Hepatocyte (in vitro differentiated cells): ENCODE measurements at regions not wholly inside any gene's neighbourhood (a gene's known extent, or its start where the extent isn't known, plus 50 kb on each side); places are given as distances from the start of the nearest gene placed in this dataset.

Experiments used
- DNase-seq: peaks from one replicate; pipeline ENCODE4 v3.0.0-alpha.2; 2016; ENCODE audit warnings: low spot score
- H2AFZ ChIP-seq: fragments of 200-600 bp; sonication (generic); 2 replicates; pipeline ENCODE4 v1.6.0; 2016; ENCODE audit warnings: antibody characterized with exemption, mild to moderate bottlenecking
- H3K27ac ChIP-seq: fragments of 200-600 bp; sonication (generic); 2 replicates; pipeline ENCODE4 v1.5.1; 2016; ENCODE audit warnings: mild to moderate bottlenecking
- H3K27me3 ChIP-seq: fragments of 200-600 bp; sonication (generic); 2 replicates; pipeline ENCODE4 v1.6.1; 2016
- H3K36me3 ChIP-seq: fragments of 200-600 bp; sonication (generic); replicated peaks from 2 replicates; pipeline ENCODE4 v1.5.1; 2016; ENCODE audit warnings: low read depth; ENCODE audit not compliant: insufficient read depth
- H3K4me1 ChIP-seq: fragments of 200-600 bp; sonication (generic); 2 replicates; pipeline ENCODE4 v1.5.1; 2016; ENCODE audit warnings: mild to moderate bottlenecking, moderate library complexity; ENCODE audit not compliant: insufficient read depth
- H3K4me2 ChIP-seq: fragments of 200-600 bp; sonication (generic); 2 replicates; pipeline ENCODE4 v1.6.0; 2016
- H3K4me3 ChIP-seq: fragments of 200-600 bp; sonication (generic); 2 replicates; pipeline ENCODE4 v1.5.1; 2016; ENCODE audit warnings: mild to moderate bottlenecking
- H3K79me2 ChIP-seq: fragments of 200-600 bp; sonication (generic); 2 replicates; pipeline ENCODE4 v1.6.0; 2017; ENCODE audit warnings: mild to moderate bottlenecking
- H3K9me2 ChIP-seq: fragments of 200-600 bp; sonication (generic); replicated peaks from 2 replicates; pipeline ENCODE4 v1.6.0; 2017; ENCODE audit warnings: mild to moderate bottlenecking; ENCODE audit not compliant: insufficient read depth
- H3K9me3 ChIP-seq: fragments of 200-600 bp; sonication (generic); 2 replicates; pipeline ENCODE4 v1.5.1; 2016; ENCODE audit warnings: low read depth, mild to moderate bottlenecking
- H4K20me1 ChIP-seq: fragments of 200-600 bp; sonication (generic); 2 replicates; pipeline ENCODE4 v1.6.0; 2016; ENCODE audit warnings: mild to moderate bottlenecking; ENCODE audit not compliant: insufficient read depth, poor library complexity, severe bottlenecking
- EZH2 ChIP-seq: fragments of 200-600 bp; sonication (generic); IDR thresholded peaks from 2 replicates; pipeline ENCODE4 v1.6.1; 2016; ENCODE audit warnings: antibody characterized with exemption, mild to moderate bottlenecking, borderline replicate concordance
- EZH2phosphoT487 ChIP-seq: fragments of 200-600 bp; sonication (generic); IDR thresholded peaks from one replicate; pipeline ENCODE4 v1.6.1; 2018; ENCODE audit warnings: antibody characterized with exemption, mild to moderate bottlenecking, low read depth, moderate library complexity; ENCODE audit not compliant: unreplicated experiment, severe bottlenecking
- WGBS: methylation state at CpG from one replicate; pipeline ENCODE4 v1.1.6; 2016; ENCODE audit warnings: low lambda C conversion rate; ENCODE audit errors: missing lambda C conversion rate; 5-methylcytosine and 5-hydroxymethylcytosine counted together
- TF ChIP-seq, protein P1 (sequence below): fragments of 200-600 bp; sonication (generic); IDR thresholded peaks from 2 replicates; pipeline ENCODE4 v1.5.1; 2016; ENCODE audit warnings: antibody characterized with exemption, mild to moderate bottlenecking; ENCODE audit not compliant: poor library complexity

DNA sequence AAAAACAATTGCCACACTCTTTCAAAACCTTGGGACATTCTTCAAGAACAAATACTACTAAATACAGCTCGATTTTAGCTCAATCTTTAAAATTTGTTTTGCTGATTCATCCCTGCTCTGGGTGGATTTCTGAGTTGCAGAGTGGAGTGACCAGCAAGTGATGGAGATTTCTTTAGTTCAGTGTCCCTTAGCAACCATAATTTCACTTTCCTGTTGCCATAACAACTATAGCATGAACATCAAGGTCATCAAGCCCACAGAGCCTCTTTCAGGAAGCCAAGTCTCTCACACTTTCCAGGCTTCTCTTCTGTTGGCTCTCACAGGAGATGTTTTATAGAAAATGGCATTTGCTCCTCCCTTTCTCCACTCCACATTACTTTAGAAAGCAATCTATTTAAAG is 597.2 kb upstream of the ADAMTS9 start:
- Histone ChIP-seq H3K36me3 (no peaks in the 10 kb centered on the region), H3K9me2 (no peaks in the 10 kb centered on the region), H3K9me3 (no peaks in the 10 kb centered on the region), H4K20me1 (no peaks in the 10 kb centered on the region), H3K4me3 (no peak overlapping the region), H3K4me1 (no peaks in the 10 kb centered on the region), H3K27me3 (no peaks in the 10 kb centered on the region), H3K4me2 (no peak overlapping the region), H2AFZ (no peak overlapping the region), H3K27ac (no peak overlapping the region), H3K79me2 (no peaks in the 10 kb centered on the region)
- 33% methylated on average over 1 of the region's 1 CpG for WGBS
- TF ChIP-seq, protein P1, sequence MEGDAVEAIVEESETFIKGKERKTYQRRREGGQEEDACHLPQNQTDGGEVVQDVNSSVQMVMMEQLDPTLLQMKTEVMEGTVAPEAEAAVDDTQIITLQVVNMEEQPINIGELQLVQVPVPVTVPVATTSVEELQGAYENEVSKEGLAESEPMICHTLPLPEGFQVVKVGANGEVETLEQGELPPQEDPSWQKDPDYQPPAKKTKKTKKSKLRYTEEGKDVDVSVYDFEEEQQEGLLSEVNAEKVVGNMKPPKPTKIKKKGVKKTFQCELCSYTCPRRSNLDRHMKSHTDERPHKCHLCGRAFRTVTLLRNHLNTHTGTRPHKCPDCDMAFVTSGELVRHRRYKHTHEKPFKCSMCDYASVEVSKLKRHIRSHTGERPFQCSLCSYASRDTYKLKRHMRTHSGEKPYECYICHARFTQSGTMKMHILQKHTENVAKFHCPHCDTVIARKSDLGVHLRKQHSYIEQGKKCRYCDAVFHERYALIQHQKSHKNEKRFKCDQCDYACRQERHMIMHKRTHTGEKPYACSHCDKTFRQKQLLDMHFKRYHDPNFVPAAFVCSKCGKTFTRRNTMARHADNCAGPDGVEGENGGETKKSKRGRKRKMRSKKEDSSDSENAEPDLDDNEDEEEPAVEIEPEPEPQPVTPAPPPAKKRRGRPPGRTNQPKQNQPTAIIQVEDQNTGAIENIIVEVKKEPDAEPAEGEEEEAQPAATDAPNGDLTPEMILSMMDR, result no peak
- TF ChIP-seq EZH2phosphoT487, result no peak
- TF ChIP-seq EZH2, result no peak
- DNase-seq, result no peak

DNA sequence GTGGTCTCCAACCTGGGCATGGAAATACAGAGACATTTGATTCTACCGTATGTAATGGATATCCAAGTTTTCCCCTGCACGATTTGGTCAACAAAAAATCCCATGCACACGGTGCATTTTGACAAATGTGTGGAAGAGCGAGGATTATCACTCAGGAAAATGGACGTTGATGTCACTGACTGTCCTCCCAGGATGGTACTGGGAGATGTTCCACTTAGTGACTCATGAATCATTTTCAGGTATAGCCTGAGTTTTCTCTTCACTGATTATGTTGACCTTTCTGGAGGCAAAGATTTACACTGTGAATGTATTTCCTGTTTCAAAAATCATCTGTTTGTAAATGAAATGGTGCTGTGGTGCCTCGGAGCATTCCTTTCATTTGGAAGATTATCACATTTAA is 596.7 kb upstream of the ADAMTS9 start:
- no peaks in the 10 kb centered on the region for H3K9me2 ChIP-seq
- TF ChIP-seq EZH2phosphoT487, result no peak
- TF ChIP-seq EZH2, result no peak
- TF ChIP-seq, protein P1, result no peak
- H2AFZ ChIP-seq, result no peak overlapping the region
- H4K20me1 ChIP-seq, result no peaks in the 10 kb centered on the region
- H3K4me1 ChIP-seq, result no peaks in the 10 kb centered on the region
- H3K36me3 ChIP-seq, result no peaks in the 10 kb centered on the region
- H3K4me2 ChIP-seq, result no peak overlapping the region
- H3K27me3 ChIP-seq, result no peaks in the 10 kb centered on the region
- H3K79me2 ChIP-seq, result no peaks in the 10 kb centered on the region
- H3K4me3 ChIP-seq, result no peak overlapping the region
- H3K9me3 ChIP-seq, result no peaks in the 10 kb centered on the region
- WGBS, result 79% methylated on average over 6 of the region's 6 CpGs
- DNase-seq, result no peak
- H3K27ac ChIP-seq, result no peak overlapping the region

DNA sequence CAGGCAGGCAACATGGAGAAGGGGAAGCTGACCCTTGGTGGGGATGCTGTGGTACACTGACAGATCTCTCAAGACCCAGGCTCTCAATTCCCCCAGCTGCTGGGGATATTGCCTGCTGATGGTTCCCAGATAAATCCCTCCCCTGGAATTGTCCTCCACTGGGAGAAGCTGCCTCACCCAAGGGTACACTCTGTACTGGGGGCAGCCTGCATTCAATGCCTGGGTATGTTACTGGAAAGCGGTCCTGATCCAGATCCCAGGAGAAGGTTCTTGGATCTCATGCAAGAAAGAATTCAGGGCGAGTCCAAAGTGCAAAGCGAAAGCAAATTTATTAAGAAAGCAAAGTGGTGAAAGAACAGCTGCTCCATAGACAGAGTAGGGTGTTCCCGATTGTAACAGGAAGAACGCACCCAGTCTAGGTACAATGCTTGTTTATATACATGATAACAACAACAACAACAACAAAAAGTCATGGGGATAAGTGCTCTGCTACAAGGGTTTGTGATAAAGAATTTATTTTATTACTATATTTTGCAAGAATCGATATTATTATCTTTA is 591.5 kb upstream of the ADAMTS9 start:
- Histone ChIP-seq H3K27ac (no peak overlapping the region), H4K20me1 (no peaks in the 10 kb centered on the region), H3K4me3 (no peak overlapping the region), H3K79me2 (no peaks in the 10 kb centered on the region), H3K36me3 (no peaks in the 10 kb centered on the region), H3K9me2 (no peaks in the 10 kb centered on the region), H3K4me2 (no peak overlapping the region), H3K9me3 (no peaks in the 10 kb centered on the region), H3K4me1 (no peaks in the 10 kb centered on the region), H3K27me3 (no peaks in the 10 kb centered on the region), H2AFZ (no peak overlapping the region)
- TF ChIP-seq EZH2phosphoT487 (no peak), EZH2 (no peak)
- TF ChIP-seq, protein P1, result no peak
- no peak for DNase-seq
- WGBS, result 93% methylated on average over 6 of the region's 6 CpGs

DNA sequence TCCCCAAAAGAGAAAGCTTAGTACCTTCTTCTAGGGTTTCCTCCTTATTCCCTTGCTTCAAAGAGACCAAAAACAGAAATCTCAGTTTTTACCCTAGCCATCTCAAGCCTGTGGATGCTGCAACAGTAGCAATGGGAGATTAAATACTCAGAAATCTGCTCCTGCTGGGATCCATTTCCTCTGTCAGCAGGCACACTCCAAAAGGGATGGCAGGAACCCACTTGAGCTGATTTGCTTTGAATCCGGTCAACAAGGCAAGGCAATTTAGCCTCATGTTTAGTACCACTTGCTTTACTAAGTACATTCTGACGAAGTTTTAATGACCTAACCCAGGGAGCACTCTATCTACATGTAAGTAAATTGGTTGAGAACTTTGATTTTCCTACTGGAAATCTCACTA is 590.0 kb upstream of the ADAMTS9 start:
- H3K4me2 ChIP-seq, result no peak overlapping the region
- no peaks in the 10 kb centered on the region for H3K9me3 ChIP-seq
- H2AFZ ChIP-seq, result no peak overlapping the region

More for the DNA sequence above, 590.0 kb upstream of the ADAMTS9 start:
- Histone ChIP-seq H3K79me2 (no peaks in the 10 kb centered on the region), H3K27me3 (no peaks in the 10 kb centered on the region), H4K20me1 (no peaks in the 10 kb centered on the region), H3K9me2 (no peaks in the 10 kb centered on the region), H3K4me3 (no peak overlapping the region), H3K4me1 (no peaks in the 10 kb centered on the region), H3K36me3 (no peaks in the 10 kb centered on the region), H3K27ac (no peak overlapping the region)
- no peak for DNase-seq
- 72% methylated on average over 2 of the region's 2 CpGs for WGBS
- TF ChIP-seq, protein P1, result no peak
- TF ChIP-seq EZH2, result no peak
- no peak for TF ChIP-seq EZH2phosphoT487
